Natural killer cell treated with Interleukin-12 subunit alpha and Interleukin-12 subunit beta and Interleukin-15 and Interleukin-18, amount 100 ng/mL, for 72 hours (primary cell): ENCODE measurements at regions not wholly inside any gene's neighbourhood (a gene's known extent, or its start where the extent isn't known, plus 50 kb on each side); places are given as distances from the start of the nearest gene placed in this dataset.

ENCODE experiments used
- ATAC-seq, 2 donors: fragments of 150-1000 bp; cut with Tn5 transposase in 1 of 2; sonication (Bioruptor Pico), chemical (Tn5 transposase) in 1 of 2; 2 replicates each; pipeline ENCODE4 v1.10.0; 2021
- DNase-seq: peaks from one replicate; pipeline ENCODE4 v3.0.0; 2022; ENCODE audit warnings: low spot score
- H3K27ac Mint-ChIP-seq, 2 donors: 1 replicate in 1 of 2; 2 replicates in 1 of 2; pipeline ENCODE4 v1.8.0; 2022; ENCODE audit warnings: mixed read lengths in 2 of 2, mild to moderate bottlenecking in 1 of 2, moderate library complexity in 1 of 2
- H3K27me3 Mint-ChIP-seq, 2 donors: 1 replicate in 1 of 2; 2 replicates in 1 of 2; pipeline ENCODE4 v1.8.0; 2022; ENCODE audit warnings: mixed read lengths in 2 of 2
- H3K36me3 Mint-ChIP-seq: one replicate; pipeline ENCODE4 v1.8.0; 2022; ENCODE audit warnings: mixed read lengths
- H3K4me1 Mint-ChIP-seq, 2 donors: 1 replicate in 1 of 2; 2 replicates in 1 of 2; pipeline ENCODE4 v1.8.0; 2022; ENCODE audit warnings: low read depth in 2 of 2, mixed read lengths in 2 of 2, mild to moderate bottlenecking in 1 of 2
- H3K4me3 Mint-ChIP-seq: one replicate; pipeline ENCODE4 v1.8.0; 2022; ENCODE audit warnings: mixed read lengths
- H3K9me3 Mint-ChIP-seq: 2 replicates; pipeline ENCODE4 v1.8.0; 2022; ENCODE audit warnings: mixed read lengths

GRCh38 chr6:106772270-106773142, 143.1 kb downstream of the QRSL1 start:
- Mint-ChIP-seq H3K9me3 (no peaks in the 10 kb centered on the region), H3K36me3 (no peaks in the 10 kb centered on the region), H3K27me3 (peaks cover 5 to 7% of the 10 kb centered on the region in 2 donors), H3K4me1 (no peaks in the 10 kb centered on the region), H3K27ac (no peak overlapping the region), H3K4me3 (no peak overlapping the region)
- no peak for DNase-seq
- no peak for ATAC-seq

- no peak for DNase-seq
- no peaks in the 10 kb centered on the region for H3K9me3 Mint-ChIP-seq
- peaks cover 5 to 7% of the 10 kb centered on the region in 2 donors for H3K27me3 Mint-ChIP-seq
- H3K4me1 Mint-ChIP-seq: no peaks in the 10 kb centered on the region
- no peaks in the 10 kb centered on the region for H3K36me3 Mint-ChIP-seq
- H3K27ac Mint-ChIP-seq: no peak overlapping the region
- ATAC-seq: no peak
- H3K4me3 Mint-ChIP-seq: no peak overlapping the region
Measured at GRCh38 chr6:106771822-106772221, 142.4 kb downstream of the QRSL1 start.

- no peak for ATAC-seq
- H3K27ac Mint-ChIP-seq: no peak overlapping the region
- H3K9me3 Mint-ChIP-seq: no peaks in the 10 kb centered on the region
- DNase-seq: no peak
- no peaks in the 10 kb centered on the region for H3K36me3 Mint-ChIP-seq
- no peaks in the 10 kb centered on the region for H3K4me1 Mint-ChIP-seq
- no peak overlapping the region for H3K4me3 Mint-ChIP-seq
- H3K27me3 Mint-ChIP-seq: peaks cover 5 to 7% of the 10 kb centered on the region in 2 donors
Measured at GRCh38 chr6:106770663-106771062, 141.3 kb downstream of the QRSL1 start.

- Mint-ChIP-seq H3K27me3 (peaks cover 5 to 7% of the 10 kb centered on the region in 2 donors), H3K9me3 (no peaks in the 10 kb centered on the region), H3K36me3 (no peaks in the 10 kb centered on the region), H3K4me1 (no peaks in the 10 kb centered on the region), H3K27ac (no peak overlapping the region), H3K4me3 (no peak overlapping the region)
- ATAC-seq (no peak), DNase-seq (no peak)
Measured at GRCh38 chr6:106770081-106770480, 140.7 kb downstream of the QRSL1 start.

GRCh38 chr6:106767271-106767670, 137.9 kb downstream of the QRSL1 start:
- Mint-ChIP-seq H3K27me3 (peaks cover 3 to 5% of the 10 kb centered on the region in 2 donors), H3K4me1 (no peaks in the 10 kb centered on the region), H3K9me3 (no peaks in the 10 kb centered on the region), H3K27ac (no peak overlapping the region), H3K4me3 (no peak overlapping the region), H3K36me3 (no peaks in the 10 kb centered on the region)
- no peak for DNase-seq
- no peak for ATAC-seq

GRCh38 chr6:106766201-106766600, 136.8 kb downstream of the QRSL1 start:
- no peaks in the 10 kb centered on the region for H3K36me3 Mint-ChIP-seq
- DNase-seq (no peak), ATAC-seq (no peak)
- no peaks in the 10 kb centered on the region for H3K4me1 Mint-ChIP-seq
- H3K9me3 Mint-ChIP-seq: no peaks in the 10 kb centered on the region
- H3K27me3 Mint-ChIP-seq: peaks cover 0 to 3% of the 10 kb centered on the region in 2 donors
- no peak overlapping the region for H3K4me3 Mint-ChIP-seq
- no peak overlapping the region for H3K27ac Mint-ChIP-seq

- Mint-ChIP-seq H3K4me1 (no peaks in the 10 kb centered on the region), H3K27ac (no peak overlapping the region), H3K4me3 (no peak overlapping the region), H3K9me3 (peaks cover 1% of the 10 kb centered on the region), H3K27me3 (peaks cover 0 to 2% of the 10 kb centered on the region in 2 donors), H3K36me3 (no peaks in the 10 kb centered on the region)
- DNase-seq (no peak), ATAC-seq (no peak)
Measured at GRCh38 chr6:106765496-106765895, 136.1 kb downstream of the QRSL1 start.

- ATAC-seq (no peak), DNase-seq (no peak)
- H3K36me3 Mint-ChIP-seq: no peaks in the 10 kb centered on the region
- H3K9me3 Mint-ChIP-seq: peaks cover 3% of the 10 kb centered on the region
- H3K4me1 Mint-ChIP-seq: no peaks in the 10 kb centered on the region
- peaks cover 3 to 12% of the 10 kb centered on the region in 2 donors for H3K27me3 Mint-ChIP-seq
- no peak overlapping the region for H3K27ac Mint-ChIP-seq
- no peak overlapping the region for H3K4me3 Mint-ChIP-seq
Measured at GRCh38 chr6:106764353-106764980, 135.1 kb downstream of the QRSL1 start.

GRCh38 chr6:106763361-106763760, 134.0 kb downstream of the QRSL1 start:
- no peaks in the 10 kb centered on the region for H3K4me1 Mint-ChIP-seq
- no peak overlapping the region for H3K27ac Mint-ChIP-seq
- H3K36me3 Mint-ChIP-seq: no peaks in the 10 kb centered on the region
- peaks cover 3% of the 10 kb centered on the region for H3K9me3 Mint-ChIP-seq
- H3K4me3 Mint-ChIP-seq: no peak overlapping the region
- peaks cover 3 to 12% of the 10 kb centered on the region in 2 donors for H3K27me3 Mint-ChIP-seq
- ATAC-seq: no peak
- DNase-seq: no peak

GRCh38 chr6:106761160-106761559, 131.8 kb downstream of the QRSL1 start:
- Mint-ChIP-seq H3K9me3 (peaks cover 3% of the 10 kb centered on the region), H3K27me3 (peaks cover 3 to 12% of the 10 kb centered on the region in 2 donors), H3K36me3 (no peaks in the 10 kb centered on the region), H3K4me1 (no peaks in the 10 kb centered on the region), H3K27ac (no peak overlapping the region), H3K4me3 (no peak overlapping the region)
- no peak for ATAC-seq
- no peak for DNase-seq

GRCh38 chr6:106759112-106759511, 129.7 kb downstream of the QRSL1 start:
- Mint-ChIP-seq H3K27ac (no peak overlapping the region), H3K4me1 (no peaks in the 10 kb centered on the region), H3K36me3 (no peaks in the 10 kb centered on the region), H3K27me3 (peaks cover 3 to 12% of the 10 kb centered on the region in 2 donors), H3K4me3 (no peak overlapping the region), H3K9me3 (peaks cover 3% of the 10 kb centered on the region)
- DNase-seq (no peak), ATAC-seq (no peak)

GRCh38 chr6:106757722-106758467, 128.5 kb downstream of the QRSL1 start:
- Mint-ChIP-seq H3K27ac (no peak overlapping the region), H3K27me3 (peaks cover 3 to 18% of the 10 kb centered on the region in 2 donors), H3K4me1 (no peaks in the 10 kb centered on the region), H3K9me3 (peaks cover 3% of the 10 kb centered on the region), H3K4me3 (no peak overlapping the region), H3K36me3 (no peaks in the 10 kb centered on the region)
- ATAC-seq (no peak), DNase-seq (no peak)

- no peak overlapping the region for H3K4me3 Mint-ChIP-seq
- peaks cover 6 to 25% of the 10 kb centered on the region in 2 donors for H3K27me3 Mint-ChIP-seq
Measured at GRCh38 chr6:106757267-106757666, 127.9 kb downstream of the QRSL1 start.

GRCh38 chr6:106754215-106754614, 124.8 kb downstream of the QRSL1 start:
- no peaks in the 10 kb centered on the region for H3K4me1 Mint-ChIP-seq
- ATAC-seq (no peak), DNase-seq (no peak)
- H3K9me3 Mint-ChIP-seq: no peaks in the 10 kb centered on the region
- H3K27ac Mint-ChIP-seq: no peak overlapping the region
- H3K36me3 Mint-ChIP-seq: no peaks in the 10 kb centered on the region
- peaks cover 2 to 13% of the 10 kb centered on the region in 2 donors for H3K27me3 Mint-ChIP-seq
- no peak overlapping the region for H3K4me3 Mint-ChIP-seq

More at GRCh38 chr6:106757267-106757666, 127.9 kb downstream of the QRSL1 start:
- no peak for ATAC-seq
- H3K4me1 Mint-ChIP-seq: no peaks in the 10 kb centered on the region
- H3K36me3 Mint-ChIP-seq: no peaks in the 10 kb centered on the region
- peaks cover 3% of the 10 kb centered on the region for H3K9me3 Mint-ChIP-seq
- no peak overlapping the region for H3K27ac Mint-ChIP-seq
- no peak for DNase-seq
